22Rv1 (cell line): ENCODE measurements at regions not wholly inside any gene's neighbourhood (a gene's known extent, or its start where the extent isn't known, plus 50 kb on each side); places are given as distances from the start of the nearest gene placed in this dataset.

ENCODE experiments used
- CTCF ChIP-seq: fragments of 450-650 bp; IDR thresholded peaks from 2 replicates; pipeline ENCODE4 v1.5.1; 2017; ENCODE audit warnings: mild to moderate bottlenecking
- ZFX ChIP-seq: fragments of 450-650 bp; IDR thresholded peaks from 2 replicates; pipeline ENCODE4 v1.6.1; 2017; ENCODE audit warnings: antibody characterized with exemption, borderline replicate concordance

DNA sequence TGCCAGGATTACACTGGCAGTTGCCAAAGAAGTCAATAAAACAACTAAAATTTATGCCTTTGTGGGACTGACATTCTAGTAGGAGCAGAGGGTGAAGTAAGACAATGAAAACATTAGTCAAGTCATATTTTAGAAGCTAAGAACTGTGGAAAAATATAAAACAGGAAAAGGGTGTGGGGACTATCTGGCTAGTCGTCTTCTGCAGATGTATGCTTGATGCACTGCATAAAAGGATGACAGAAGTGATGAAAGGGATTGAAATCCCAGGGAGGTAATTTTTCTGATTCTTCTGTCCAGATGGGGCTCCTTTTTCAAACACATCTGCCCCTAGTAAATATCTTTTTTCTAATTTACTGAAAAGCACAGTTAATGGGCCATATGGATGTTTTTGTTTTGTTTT is 706.3 kb downstream of the ADGRL2 start:
- TF ChIP-seq CTCF = no peak
- TF ChIP-seq ZFX = no peak
